ENCODE measurements at regions not wholly inside any gene's neighbourhood (a gene's known extent, or its start where the extent isn't known, plus 50 kb on each side); places are given as distances from the start of the nearest gene placed in this dataset.

- no peak for TF ChIP-seq EZH2 (IDR thresholded peaks at IDR 0.05)
- no peak for TF ChIP-seq POLR2AphosphoS5 (IDR thresholded peaks at IDR 0.05; ENCODE audit: borderline replicate concordance, low read depth, low read length)
Measured at GRCh38 chr6:167689751-167690150, 137.0 kb upstream of the AFDN start.
